ENCODE measurements at regions not wholly inside any gene's neighbourhood (a gene's known extent, or its start where the extent isn't known, plus 50 kb on each side); places are given as distances from the start of the nearest gene placed in this dataset.

- TF ChIP-seq, protein P1, sequence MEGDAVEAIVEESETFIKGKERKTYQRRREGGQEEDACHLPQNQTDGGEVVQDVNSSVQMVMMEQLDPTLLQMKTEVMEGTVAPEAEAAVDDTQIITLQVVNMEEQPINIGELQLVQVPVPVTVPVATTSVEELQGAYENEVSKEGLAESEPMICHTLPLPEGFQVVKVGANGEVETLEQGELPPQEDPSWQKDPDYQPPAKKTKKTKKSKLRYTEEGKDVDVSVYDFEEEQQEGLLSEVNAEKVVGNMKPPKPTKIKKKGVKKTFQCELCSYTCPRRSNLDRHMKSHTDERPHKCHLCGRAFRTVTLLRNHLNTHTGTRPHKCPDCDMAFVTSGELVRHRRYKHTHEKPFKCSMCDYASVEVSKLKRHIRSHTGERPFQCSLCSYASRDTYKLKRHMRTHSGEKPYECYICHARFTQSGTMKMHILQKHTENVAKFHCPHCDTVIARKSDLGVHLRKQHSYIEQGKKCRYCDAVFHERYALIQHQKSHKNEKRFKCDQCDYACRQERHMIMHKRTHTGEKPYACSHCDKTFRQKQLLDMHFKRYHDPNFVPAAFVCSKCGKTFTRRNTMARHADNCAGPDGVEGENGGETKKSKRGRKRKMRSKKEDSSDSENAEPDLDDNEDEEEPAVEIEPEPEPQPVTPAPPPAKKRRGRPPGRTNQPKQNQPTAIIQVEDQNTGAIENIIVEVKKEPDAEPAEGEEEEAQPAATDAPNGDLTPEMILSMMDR (IDR thresholded peaks at IDR 0.05), result no peak
- TF ChIP-seq POLR2A (IDR thresholded peaks at IDR 0.05), result no peak
These were observed 130.9 kb downstream of the GMNC start for GRCh38 chr3:190731596-190731995.
